OCI-LY7 (cell line): ENCODE measurements at regions not wholly inside any gene's neighbourhood (a gene's known extent, or its start where the extent isn't known, plus 50 kb on each side); places are given as distances from the start of the nearest gene placed in this dataset.

Experiments
- BruUV-seq: library from RNA; stranded (reverse); fragments of 400-500 nt; replicated peaks from 2 replicates; lab custom pipeline; 2021; lab: Mats Ljungman, UMichigan
- CTCF ChIA-PET: fragments of 300-600 bp; sonication (Branson Sonifier 250); formaldehyde crosslinking; loops from one replicate; lab custom pipeline; 2022; ENCODE audit warnings: antibody characterized with exemption; ENCODE audit not compliant: unreplicated experiment; lab: Charles Lee
- POLR2A ChIA-PET: fragments of 300-600 bp; sonication (Branson Sonifier 250); formaldehyde crosslinking; loops from one replicate; lab custom pipeline; 2022; ENCODE audit warnings: antibody characterized with exemption; lab: Charles Lee
- DNase-seq: peaks from one replicate; pipeline ENCODE4 v3.0.0-alpha.2; 2015; ENCODE audit warnings: low spot score
- H2AFZ ChIP-seq: fragments of 200-600 bp; sonication (generic), shearing (Covaris generic); 2 replicates; pipeline ENCODE4 v1.6.1; 2014; ENCODE audit warnings: mild to moderate bottlenecking, antibody characterized with exemption, low read length, moderate library complexity
- H3K27ac ChIP-seq: fragments of 200-600 bp; sonication (generic); 2 replicates; pipeline ENCODE4 v1.5.1; 2014; ENCODE audit warnings: mixed run types, low read depth, mild to moderate bottlenecking, moderate library complexity, low read length, inconsistent platforms; ENCODE audit not compliant: poor library complexity, severe bottlenecking
- H3K36me3 ChIP-seq: fragments of 200-600 bp; sonication (generic); 2 replicates; pipeline ENCODE4 v1.6.1; 2014; ENCODE audit warnings: mild to moderate bottlenecking, antibody characterized with exemption, low read length, moderate library complexity, mixed read lengths; ENCODE audit not compliant: insufficient read depth
- H3K4me1 ChIP-seq: fragments of 200-600 bp; sonication (generic); 2 replicates; pipeline ENCODE4 v1.5.1; 2014; ENCODE audit warnings: mild to moderate bottlenecking, low read length; ENCODE audit not compliant: insufficient read depth, poor library complexity, severe bottlenecking
- H3K4me2 ChIP-seq: fragments of 200-600 bp; sonication (generic); 2 replicates; pipeline ENCODE4 v1.6.1; 2014; ENCODE audit warnings: mild to moderate bottlenecking, low read length
- H3K4me3 ChIP-seq: fragments of 200-600 bp; sonication (generic); 2 replicates; pipeline ENCODE4 v1.5.1; 2014; ENCODE audit warnings: mild to moderate bottlenecking, low read depth, low read length; ENCODE audit not compliant: poor library complexity, severe bottlenecking
- H3K79me2 ChIP-seq: fragments of 200-600 bp; sonication (generic); 2 replicates; pipeline ENCODE4 v1.6.1; 2016; ENCODE audit warnings: low read depth, mild to moderate bottlenecking, low read length, moderate library complexity, mixed read lengths; ENCODE audit not compliant: insufficient read depth
- H3K9me2 ChIP-seq: fragments of 200-600 bp; sonication (generic); 2 replicates; pipeline ENCODE4 v1.6.1; 2016; ENCODE audit warnings: mild to moderate bottlenecking, low read length, mixed read lengths; ENCODE audit not compliant: insufficient read depth
- H3K9me3 ChIP-seq: fragments of 200-600 bp; sonication (generic); 2 replicates; pipeline ENCODE4 v1.6.1; 2014; ENCODE audit warnings: mild to moderate bottlenecking, mixed run types, low read length, mixed read lengths
- H4K20me1 ChIP-seq: fragments of 200-600 bp; sonication (generic); 2 replicates; pipeline ENCODE4 v1.6.1; 2014; ENCODE audit warnings: mild to moderate bottlenecking, antibody characterized with exemption, low read length, moderate library complexity, mixed read lengths; ENCODE audit not compliant: insufficient read depth
- CTCF ChIP-seq: fragments of 200-600 bp; sonication (generic); conservative IDR thresholded peaks from 2 replicates; pipeline ENCODE4 v1.5.1; 2014; ENCODE audit warnings: mild to moderate bottlenecking, antibody characterized with exemption, low read length, moderate library complexity, mixed read lengths
- EZH2phosphoT487 ChIP-seq: fragments of 200-600 bp; sonication (generic); IDR thresholded peaks from 2 replicates; pipeline ENCODE4 v1.6.1; 2018; ENCODE audit warnings: low read depth, borderline replicate concordance, mild to moderate bottlenecking, mixed run types, antibody characterized with exemption, low read length, moderate library complexity, mixed read lengths
- intact Hi-C: fragments of 100-400 bp; cut with micrococcal nuclease; formaldehyde crosslinking; loops from one replicate; pipeline ENCODE4 v1.10.0; 2022; ENCODE audit not compliant: unreplicated experiment

DNA sequence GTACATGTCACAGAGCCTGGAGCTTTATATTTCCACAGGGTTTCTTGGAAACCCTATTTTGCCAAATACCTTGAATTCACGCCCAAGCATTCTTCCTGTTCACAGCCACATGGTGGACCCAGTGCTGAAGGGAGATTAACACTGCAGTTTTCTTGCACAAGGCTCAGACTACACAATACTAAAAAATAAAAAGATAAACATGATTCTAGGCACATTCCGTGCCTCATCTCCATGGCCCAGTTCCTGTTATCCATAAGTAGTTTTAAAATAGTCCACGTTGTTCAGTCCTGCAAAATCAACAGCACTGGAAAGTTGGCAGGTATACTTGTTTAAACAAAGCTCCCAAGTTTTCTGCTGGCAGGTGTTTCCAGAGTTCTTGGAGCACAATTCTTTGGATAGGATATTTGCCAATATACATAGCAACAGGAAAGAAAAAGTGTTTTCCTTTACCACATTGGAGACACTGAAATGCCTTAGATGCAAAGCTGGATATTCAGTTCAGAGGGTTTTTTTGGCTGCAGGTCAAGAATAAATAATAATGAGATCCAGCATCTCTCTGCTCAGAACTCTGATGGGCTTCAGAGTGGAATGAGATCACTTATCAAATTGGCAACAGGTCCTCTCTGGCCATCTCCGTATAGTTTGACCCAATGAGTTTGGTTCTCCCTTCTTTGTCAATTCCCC lies 88.1 kb upstream of the TGFBR2 start:
- no TSS peak for BruUV-seq

DNA sequence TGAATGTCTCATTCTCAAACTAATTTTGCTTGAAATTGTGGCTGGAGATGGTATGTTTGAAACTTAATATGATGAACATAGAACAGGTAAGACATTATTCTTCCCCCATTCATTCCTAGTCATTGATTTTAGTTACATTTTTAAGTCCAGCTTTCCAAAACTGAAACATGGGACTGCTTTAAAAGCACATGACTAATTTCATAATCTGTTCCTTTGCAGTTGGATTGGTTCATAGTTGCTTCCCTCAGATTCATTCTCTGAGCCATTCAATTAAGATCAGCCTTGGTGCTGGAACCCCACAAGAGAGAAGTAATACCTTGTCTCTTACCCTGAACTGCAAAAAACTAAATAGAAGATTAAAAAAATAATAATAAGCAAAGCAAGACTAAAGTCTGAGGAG lies 87.5 kb upstream of the TGFBR2 start:
- no peaks in the 10 kb centered on the region for H3K9me3 ChIP-seq
- H3K27ac ChIP-seq, result no peak overlapping the region
- intact Hi-C loops, result no loop called here
- H4K20me1 ChIP-seq, result no peaks in the 10 kb centered on the region
- no peaks in the 10 kb centered on the region for H3K79me2 ChIP-seq
- no peaks in the 10 kb centered on the region for H3K36me3 ChIP-seq
- H3K9me2 ChIP-seq, result no peaks in the 10 kb centered on the region
- DNase-seq, result no peak
- no peaks in the 10 kb centered on the region for H3K4me1 ChIP-seq
- BruUV-seq, result no TSS peak
- TF ChIP-seq EZH2phosphoT487, result no peak
- ChIA-PET CTCF (no interaction called here), POLR2A (no interaction called here)
- no peak overlapping the region for H3K4me2 ChIP-seq
- no peak overlapping the region for H2AFZ ChIP-seq
- no peak overlapping the region for H3K4me3 ChIP-seq

More for the DNA sequence above, 88.1 kb upstream of the TGFBR2 start:
- intact Hi-C loops, result no loop called here
- Histone ChIP-seq H3K9me2 (no peaks in the 10 kb centered on the region), H3K4me3 (no peak overlapping the region), H3K4me1 (no peaks in the 10 kb centered on the region), H2AFZ (no peak overlapping the region), H3K9me3 (no peaks in the 10 kb centered on the region), H3K27ac (no peak overlapping the region), H3K79me2 (no peaks in the 10 kb centered on the region), H3K4me2 (no peak overlapping the region), H4K20me1 (no peaks in the 10 kb centered on the region), H3K36me3 (no peaks in the 10 kb centered on the region)
- TF ChIP-seq EZH2phosphoT487, result no peak
- TF ChIP-seq CTCF, result no peak
- DNase-seq, result no peak
- ChIA-PET POLR2A (no interaction called here), CTCF (no interaction called here)

DNA sequence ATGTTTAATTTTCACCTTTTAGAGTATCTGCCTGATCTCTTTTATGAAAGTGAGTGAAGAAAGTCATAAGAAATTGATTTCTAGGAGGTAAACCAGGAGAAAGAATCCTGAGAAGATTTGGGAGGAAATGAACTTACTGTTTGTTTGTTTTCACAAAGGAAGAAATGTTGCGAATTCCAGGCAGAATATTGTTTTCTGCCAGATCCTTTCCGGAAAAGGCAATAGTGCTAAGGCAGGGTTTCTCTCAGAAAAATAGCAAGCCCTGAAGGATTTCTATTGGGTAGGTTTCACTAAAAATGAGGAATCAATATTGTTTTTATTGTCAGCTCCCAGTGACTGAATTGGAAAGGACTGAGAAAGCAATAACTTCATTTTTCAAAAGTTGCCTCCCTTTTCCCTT lies 85.7 kb upstream of the TGFBR2 start:
- ChIA-PET CTCF (no interaction called here), POLR2A (interaction anchor here (0.6 to 0.7 kb wide), 2 partner anchors 77 to 1707 kb away, joined by 3 to 5 read pairs; no protein-coding TSS in a partner anchor)
- Histone ChIP-seq H4K20me1 (no peaks in the 10 kb centered on the region), H3K27ac (no peak overlapping the region), H3K4me2 (no peak overlapping the region), H3K9me2 (no peaks in the 10 kb centered on the region), H3K4me1 (no peaks in the 10 kb centered on the region), H3K9me3 (no peaks in the 10 kb centered on the region), H3K79me2 (no peaks in the 10 kb centered on the region), H3K4me3 (no peak overlapping the region), H3K36me3 (no peaks in the 10 kb centered on the region), H2AFZ (no peak overlapping the region)
- intact Hi-C loops, result loop anchor here (5.0 kb wide), 1 partner anchor 172 kb away; no protein-coding TSS in a partner anchor
- no peak for TF ChIP-seq EZH2phosphoT487
- TF ChIP-seq CTCF, result no peak
- no TSS peak for BruUV-seq
- DNase-seq, result no peak
